ENCODE measurements at regions not wholly inside any gene's neighbourhood (a gene's known extent, or its start where the extent isn't known, plus 50 kb on each side); places are given as distances from the start of the nearest gene placed in this dataset.

- H3K4me1 Mint-ChIP-seq (ENCODE audit: low read depth) = peaks cover 2% of the 10 kb centered on the region
- H3K9me3 Mint-ChIP-seq = no peaks in the 10 kb centered on the region
- DNase-seq = no peak
- no peak for ATAC-seq
- peaks cover 36% of the 10 kb centered on the region for H3K27me3 Mint-ChIP-seq (ENCODE audit: low read depth)
- H3K4me3 Mint-ChIP-seq = no peak overlapping the region
- H3K36me3 Mint-ChIP-seq (ENCODE audit: insufficient read depth) = no peaks in the 10 kb centered on the region
These were observed 184.5 kb upstream of the TSC22D2 start for GRCh38 chr3:150223558-150223957.

DNA sequence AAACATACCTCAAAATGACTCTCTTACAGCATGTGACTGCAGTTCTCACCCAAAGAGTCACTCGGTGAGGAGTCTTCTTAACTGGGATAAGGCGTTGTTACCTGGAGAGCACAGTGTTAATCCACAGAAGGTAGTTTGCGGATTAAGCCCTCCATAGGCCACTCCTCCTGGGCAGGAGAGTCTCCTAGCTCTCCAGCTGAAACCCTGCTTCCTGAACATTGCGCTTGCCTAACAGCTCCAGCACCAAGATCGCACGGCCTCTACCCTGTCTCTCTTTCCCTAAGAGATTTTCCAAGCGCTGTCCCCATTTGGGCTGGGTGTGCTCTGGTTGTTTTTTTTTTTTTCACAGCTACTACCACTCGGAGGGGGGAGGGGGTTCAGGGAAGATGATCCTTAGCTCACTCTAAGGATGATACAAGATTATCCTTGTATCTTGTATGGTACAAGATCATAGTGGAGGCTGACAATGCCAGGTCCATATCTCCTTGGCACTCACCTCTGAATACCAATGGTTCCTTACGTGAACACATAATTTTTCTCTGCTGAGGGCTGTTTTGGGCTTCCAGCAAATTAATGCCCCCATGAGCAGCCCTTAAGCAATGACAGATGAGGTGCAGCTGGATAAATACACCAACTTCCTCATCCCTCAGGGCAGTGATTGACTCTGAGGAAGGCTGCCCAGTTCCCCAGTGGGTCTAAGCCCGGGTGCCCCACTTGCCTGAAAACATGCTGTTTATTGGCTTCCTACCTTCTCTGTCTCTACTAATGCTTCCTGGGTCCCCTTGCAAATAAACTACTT, 185.2 kb upstream of the TSC22D2 start:
- H3K27me3 Mint-ChIP-seq (ENCODE audit: low read depth) = peaks cover 36% of the 10 kb centered on the region
- no peak for DNase-seq

DNA sequence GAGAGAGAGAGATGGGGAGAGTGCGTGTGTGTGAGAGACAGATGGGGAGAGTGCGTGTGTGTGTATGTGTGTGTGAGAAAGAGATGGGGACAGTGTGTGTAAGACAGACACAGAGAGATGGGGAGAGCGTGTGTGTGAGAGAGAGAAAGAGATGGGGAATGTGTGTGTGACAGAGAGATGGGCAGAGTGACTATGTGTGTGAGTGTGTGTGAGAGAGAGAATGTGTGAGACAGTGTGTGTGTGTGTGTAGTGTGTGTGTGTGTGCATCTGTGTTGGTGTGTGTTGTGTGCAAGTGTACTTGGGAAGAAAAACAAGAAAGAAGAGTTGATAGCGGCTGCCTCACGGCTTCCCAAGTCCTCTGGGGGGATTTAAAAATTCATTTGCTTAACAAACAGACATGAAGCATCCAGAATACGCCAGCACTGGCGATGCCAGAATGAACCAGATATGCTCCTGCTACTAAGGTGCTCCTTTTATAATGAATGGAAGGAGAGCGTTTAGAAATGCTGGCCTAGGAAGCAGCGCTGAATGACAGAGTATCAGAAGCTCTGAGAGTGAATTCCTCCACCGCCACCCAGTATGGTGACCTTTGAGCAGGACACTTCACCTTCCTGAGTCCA, 186.1 kb upstream of the TSC22D2 start:
- H3K36me3 Mint-ChIP-seq (ENCODE audit: insufficient read depth) = no peaks in the 10 kb centered on the region
- no peak overlapping the region for H3K4me3 Mint-ChIP-seq
- ATAC-seq = peak in 1 of 2 donors; percentile 20
- DNase-seq = no peak
- H3K4me1 Mint-ChIP-seq (ENCODE audit: low read depth) = peaks cover 2% of the 10 kb centered on the region
- H3K9me3 Mint-ChIP-seq = no peaks in the 10 kb centered on the region
- H3K27me3 Mint-ChIP-seq (ENCODE audit: low read depth) = peaks cover 40% of the 10 kb centered on the region

More for the DNA sequence above, 185.2 kb upstream of the TSC22D2 start:
- H3K4me1 Mint-ChIP-seq (ENCODE audit: low read depth) = peaks cover 2% of the 10 kb centered on the region
- ATAC-seq = no peak
- no peaks in the 10 kb centered on the region for H3K36me3 Mint-ChIP-seq (ENCODE audit: insufficient read depth)
- no peaks in the 10 kb centered on the region for H3K9me3 Mint-ChIP-seq
- H3K4me3 Mint-ChIP-seq = no peak overlapping the region

DNA sequence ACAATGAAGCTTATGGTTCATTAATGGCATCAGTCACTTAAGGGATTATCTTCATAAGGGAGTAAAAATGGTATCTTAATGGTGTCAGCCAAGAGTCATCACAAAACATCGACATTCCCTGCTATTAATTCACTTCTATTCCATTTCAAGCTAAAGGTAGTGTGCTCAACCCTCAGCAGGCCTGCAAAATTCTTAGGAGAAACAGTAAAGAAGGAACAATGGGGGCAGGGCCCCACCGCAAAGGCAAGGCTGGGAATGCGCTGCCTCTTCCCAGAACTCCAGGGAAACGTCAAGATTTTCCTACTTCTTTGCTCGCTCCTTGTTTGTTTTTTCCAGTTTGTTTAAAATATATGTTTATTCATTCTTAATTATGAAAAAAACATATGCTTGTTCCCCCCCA, 187.3 kb upstream of the TSC22D2 start:
- Mint-ChIP-seq H3K9me3 (no peaks in the 10 kb centered on the region), H3K27me3 (ENCODE audit: low read depth) (peaks cover 36% of the 10 kb centered on the region), H3K36me3 (ENCODE audit: insufficient read depth) (no peaks in the 10 kb centered on the region), H3K4me3 (no peak overlapping the region), H3K4me1 (ENCODE audit: low read depth) (peaks cover 2% of the 10 kb centered on the region)
- DNase-seq (no peak), ATAC-seq (no peak)

GRCh38 chr3:150220041-150220440, 188.1 kb upstream of the TSC22D2 start:
- Mint-ChIP-seq H3K9me3 (no peaks in the 10 kb centered on the region), H3K36me3 (ENCODE audit: insufficient read depth) (no peaks in the 10 kb centered on the region), H3K4me3 (no peak overlapping the region), H3K27me3 (ENCODE audit: low read depth) (peaks cover 32% of the 10 kb centered on the region), H3K4me1 (ENCODE audit: low read depth) (peaks cover 2% of the 10 kb centered on the region)
- ATAC-seq (no peak), DNase-seq (no peak)

GRCh38 chr3:150218841-150219240, 189.3 kb upstream of the TSC22D2 start:
- no peak overlapping the region for H3K4me3 Mint-ChIP-seq
- H3K27me3 Mint-ChIP-seq (ENCODE audit: low read depth) = peaks cover 27% of the 10 kb centered on the region
- no peaks in the 10 kb centered on the region for H3K36me3 Mint-ChIP-seq (ENCODE audit: insufficient read depth)
- no peaks in the 10 kb centered on the region for H3K9me3 Mint-ChIP-seq
- H3K4me1 Mint-ChIP-seq (ENCODE audit: low read depth) = peaks cover 2% of the 10 kb centered on the region
- DNase-seq (no peak), ATAC-seq (no peak)

- H3K36me3 Mint-ChIP-seq (ENCODE audit: insufficient read depth) = no peaks in the 10 kb centered on the region
- DNase-seq = no peak
- peaks cover 27% of the 10 kb centered on the region for H3K27me3 Mint-ChIP-seq (ENCODE audit: low read depth)
- H3K4me3 Mint-ChIP-seq = no peak overlapping the region
- H3K4me1 Mint-ChIP-seq (ENCODE audit: low read depth) = peaks cover 2% of the 10 kb centered on the region
- ATAC-seq = no peak
- H3K9me3 Mint-ChIP-seq = no peaks in the 10 kb centered on the region
These were observed 189.9 kb upstream of the TSC22D2 start for GRCh38 chr3:150218236-150218635.

DNA sequence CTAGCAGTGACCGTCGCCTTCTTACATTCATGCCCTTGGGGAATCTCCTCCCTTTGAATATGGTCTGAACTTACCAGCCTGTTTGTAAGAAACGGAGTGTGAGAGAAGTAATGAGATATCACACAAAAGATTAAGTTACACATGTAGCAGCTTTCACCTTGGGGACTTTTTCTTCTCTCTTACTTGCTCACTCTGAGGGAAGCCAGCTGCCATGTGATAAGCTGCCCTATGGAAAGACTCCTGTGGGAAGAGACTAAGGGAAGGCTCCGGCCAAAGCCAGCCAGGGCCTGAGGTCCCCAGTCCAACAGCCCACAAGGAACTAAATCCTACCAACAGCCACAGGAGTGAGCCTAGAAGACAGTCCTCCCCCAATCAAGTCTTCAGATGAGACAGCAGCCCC, 190.4 kb upstream of the TSC22D2 start:
- Mint-ChIP-seq H3K9me3 (no peaks in the 10 kb centered on the region), H3K4me3 (no peak overlapping the region), H3K36me3 (ENCODE audit: insufficient read depth) (no peaks in the 10 kb centered on the region), H3K27me3 (ENCODE audit: low read depth) (peaks cover 25% of the 10 kb centered on the region), H3K4me1 (ENCODE audit: low read depth) (peaks cover 2% of the 10 kb centered on the region)
- no peak for DNase-seq
- no peak for ATAC-seq

- peaks cover 18% of the 10 kb centered on the region for H3K27me3 Mint-ChIP-seq (ENCODE audit: low read depth)
- ATAC-seq = no peak
These were observed 191.1 kb upstream of the TSC22D2 start for GRCh38 chr3:150216866-150217600.

DNA sequence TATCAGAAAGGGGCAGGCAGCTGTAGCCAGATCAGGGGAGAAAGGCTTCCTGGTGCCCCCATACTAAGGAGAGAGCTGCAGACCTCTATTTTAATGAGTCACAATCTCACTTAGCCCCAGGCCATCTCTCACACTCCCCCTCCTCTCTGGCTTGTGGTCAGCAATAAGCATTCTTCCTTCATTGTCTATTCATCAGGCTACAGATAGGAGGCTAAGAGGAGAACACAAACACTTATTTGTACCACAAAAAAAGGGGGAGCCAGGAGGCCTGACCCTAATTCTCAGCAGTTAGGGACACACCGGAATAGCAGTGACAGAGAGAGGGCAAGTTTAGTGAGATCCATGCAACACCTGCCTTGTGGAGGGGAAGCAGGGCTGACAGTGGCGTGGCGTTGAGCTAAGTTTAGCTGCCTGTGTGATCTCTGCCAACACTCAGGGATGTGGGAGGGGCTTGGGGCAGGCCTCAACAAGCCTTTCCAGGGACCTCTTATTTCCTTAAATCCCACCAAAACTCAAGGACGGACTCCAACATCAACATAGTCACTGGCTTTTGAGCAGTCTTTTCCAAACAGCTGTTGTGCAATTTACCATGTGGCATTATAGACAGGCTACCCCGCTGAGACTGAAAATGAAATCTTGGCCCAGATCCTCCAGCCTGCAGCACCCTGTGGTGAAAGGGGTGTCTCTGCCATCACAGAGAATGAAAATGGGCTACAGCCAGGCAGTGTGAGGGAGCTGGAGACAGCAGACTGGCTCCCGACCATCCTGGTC, 191.9 kb upstream of the TSC22D2 start:
- Mint-ChIP-seq H3K27me3 (ENCODE audit: low read depth) (peaks cover 11% of the 10 kb centered on the region), H3K4me1 (ENCODE audit: low read depth) (peaks cover 1% of the 10 kb centered on the region), H3K9me3 (no peaks in the 10 kb centered on the region), H3K36me3 (ENCODE audit: insufficient read depth) (no peaks in the 10 kb centered on the region), H3K4me3 (no peak overlapping the region)
- DNase-seq (no peak), ATAC-seq (no peak)

More at GRCh38 chr3:150216866-150217600, 191.1 kb upstream of the TSC22D2 start:
- Mint-ChIP-seq H3K9me3 (no peaks in the 10 kb centered on the region), H3K4me1 (ENCODE audit: low read depth) (peaks cover 2% of the 10 kb centered on the region), H3K36me3 (ENCODE audit: insufficient read depth) (no peaks in the 10 kb centered on the region), H3K4me3 (no peak overlapping the region)
- no peak for DNase-seq

GRCh38 chr3:150215616-150216015, 192.5 kb upstream of the TSC22D2 start:
- peaks cover 9% of the 10 kb centered on the region for H3K27me3 Mint-ChIP-seq (ENCODE audit: low read depth)
- H3K9me3 Mint-ChIP-seq = no peaks in the 10 kb centered on the region
- no peaks in the 10 kb centered on the region for H3K4me1 Mint-ChIP-seq (ENCODE audit: low read depth)
- ATAC-seq (no peak), DNase-seq (no peak)
- H3K36me3 Mint-ChIP-seq (ENCODE audit: insufficient read depth) = no peaks in the 10 kb centered on the region
- no peak overlapping the region for H3K4me3 Mint-ChIP-seq

GRCh38 chr3:150213577-150213976, 194.5 kb upstream of the TSC22D2 start:
- Mint-ChIP-seq H3K27me3 (ENCODE audit: low read depth) (peaks cover 16% of the 10 kb centered on the region), H3K4me1 (ENCODE audit: low read depth) (no peaks in the 10 kb centered on the region), H3K36me3 (ENCODE audit: insufficient read depth) (no peaks in the 10 kb centered on the region), H3K9me3 (no peaks in the 10 kb centered on the region), H3K4me3 (no peak overlapping the region)
- DNase-seq = no peak
- ATAC-seq = no peak

- Mint-ChIP-seq H3K9me3 (no peaks in the 10 kb centered on the region), H3K27me3 (ENCODE audit: low read depth) (peaks cover 15% of the 10 kb centered on the region), H3K4me1 (ENCODE audit: low read depth) (no peaks in the 10 kb centered on the region), H3K36me3 (ENCODE audit: insufficient read depth) (no peaks in the 10 kb centered on the region), H3K4me3 (no peak overlapping the region)
- DNase-seq = no peak
- ATAC-seq = no peak
These were observed 197.5 kb upstream of the TSC22D2 start for GRCh38 chr3:150210461-150211110.

DNA sequence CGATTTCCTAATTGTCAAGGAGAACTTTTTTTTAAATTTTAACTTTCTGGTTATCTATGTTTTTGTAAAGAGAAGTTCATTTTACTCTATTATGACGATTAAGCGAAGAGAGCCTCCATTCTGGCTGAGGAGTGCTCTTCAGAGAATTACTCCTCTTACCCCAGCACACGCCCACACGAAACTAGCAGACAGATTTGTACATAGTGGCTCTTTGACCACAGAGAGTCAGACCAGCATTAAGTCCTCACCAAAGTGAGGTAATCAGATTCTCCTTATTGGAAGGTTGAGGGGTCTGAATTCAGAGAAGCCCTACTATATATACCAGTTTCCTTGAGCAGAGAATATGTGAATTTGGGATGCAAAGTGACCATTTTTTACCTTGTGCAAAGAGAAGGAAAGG, 204.8 kb upstream of the TSC22D2 start:
- Mint-ChIP-seq H3K27me3 (ENCODE audit: low read depth) (peaks cover 18% of the 10 kb centered on the region), H3K9me3 (no peaks in the 10 kb centered on the region)
- ATAC-seq = no peak

More for the DNA sequence above, 204.8 kb upstream of the TSC22D2 start:
- DNase-seq = no peak
- Mint-ChIP-seq H3K36me3 (ENCODE audit: insufficient read depth) (no peaks in the 10 kb centered on the region), H3K4me1 (ENCODE audit: low read depth) (no peaks in the 10 kb centered on the region), H3K4me3 (no peak overlapping the region)
